CD14-positive monocyte (primary cell): ENCODE measurements at regions not wholly inside any gene's neighbourhood (a gene's known extent, or its start where the extent isn't known, plus 50 kb on each side); places are given as distances from the start of the nearest gene placed in this dataset.

Experiments
- DNase-seq, 3 donors: peaks; one replicate each; pipeline ENCODE4 v3.0.0-alpha.2; 2011 to 2022
- H2AFZ ChIP-seq: 2 replicates; pipeline ENCODE4 v1.6.0; 2012; ENCODE audit warnings: mild to moderate bottlenecking, low read depth, low read length, inconsistent platforms; ENCODE audit not compliant: insufficient read depth, poor library complexity, severe bottlenecking
- H3K27ac ChIP-seq, 2 donors: 1 replicate in 1 of 2; 2 replicates in 1 of 2; pipeline ENCODE4 v1.5.1; 2012 to 2013; ENCODE audit warnings: low read length in 2 of 2, control low read depth in 1 of 2, inconsistent platforms in 1 of 2, low read depth in 1 of 2, mild to moderate bottlenecking in 1 of 2
- H3K27me3 ChIP-seq, 2 donors: one replicate each; pipeline versions ENCODE4 v1.6.0 to v1.6.1; 2011 to 2013; ENCODE audit warnings: low read length in 2 of 2; ENCODE audit not compliant: control insufficient read depth in 2 of 2, insufficient read depth in 2 of 2
- H3K36me3 ChIP-seq, 2 donors: replicated peaks in 1 of 2; 1 replicate in 1 of 2; 2 replicates in 1 of 2; pipeline versions ENCODE4 v1.5.1 to v1.6.1; 2012 to 2013; ENCODE audit warnings: low read length in 2 of 2, control low read depth in 1 of 2, inconsistent platforms in 1 of 2, mild to moderate bottlenecking in 1 of 2; ENCODE audit not compliant: insufficient read depth in 2 of 2, control insufficient read depth in 1 of 2
- H3K4me1 ChIP-seq, 2 donors: 1 replicate in 1 of 2; 2 replicates in 1 of 2; pipeline versions ENCODE4 v1.5.1 to v1.6.1; 2012 to 2013; ENCODE audit warnings: low read length in 2 of 2, control low read depth in 1 of 2, inconsistent platforms in 1 of 2, mild to moderate bottlenecking in 1 of 2, moderate library complexity in 1 of 2; ENCODE audit not compliant: insufficient read depth in 2 of 2, control insufficient read depth in 1 of 2
- H3K4me2 ChIP-seq: replicated peaks from 2 replicates; pipeline ENCODE3; 2012; ENCODE audit warnings: low read length, moderate library complexity, mild to moderate bottlenecking; ENCODE audit not compliant: poor library complexity, severe bottlenecking; ENCODE audit errors: extremely low read depth
- H3K4me3 ChIP-seq, 3 experiments: fragments of 200-600 bp in 1 of 3; sonication (generic) in 1 of 3; replicated peaks in 1 of 3; 1 replicate in 2 of 3; 2 replicates in 1 of 3; pipeline ENCODE4 v1.5.1; 2011 to 2013; ENCODE audit warnings: low read length in 3 of 3, mild to moderate bottlenecking in 3 of 3, control low read depth in 2 of 3, low read depth in 2 of 3, inconsistent platforms in 1 of 3, moderate library complexity in 1 of 3
- H3K79me2 ChIP-seq: 2 replicates; pipeline ENCODE4 v1.6.0; 2012; ENCODE audit warnings: mild to moderate bottlenecking, control low read depth, inconsistent platforms, low read length, moderate library complexity; ENCODE audit not compliant: insufficient read depth
- H3K9ac ChIP-seq: 2 replicates; pipeline ENCODE4 v1.6.0; 2017; ENCODE audit warnings: low read length, mild to moderate bottlenecking; ENCODE audit not compliant: insufficient read depth, poor library complexity, severe bottlenecking
- H3K9me3 ChIP-seq, 2 donors: replicated peaks in 1 of 2; 1 replicate in 1 of 2; 2 replicates in 1 of 2; pipeline versions ENCODE4 v1.5.1 to v1.6.1; 2012 to 2013; ENCODE audit warnings: low read length in 2 of 2, control low read depth in 1 of 2; ENCODE audit not compliant: control insufficient read depth in 1 of 2, insufficient read depth in 1 of 2
- H4K20me1 ChIP-seq: 2 replicates; pipeline ENCODE4 v1.6.0; 2012; ENCODE audit warnings: mild to moderate bottlenecking, low read length, control low read depth, moderate library complexity; ENCODE audit not compliant: insufficient read depth
- H3K27ac Mint-ChIP-seq, 7 donors: one replicate each; pipeline ENCODE4 v1.8.0; 2020; ENCODE audit warnings: mild to moderate bottlenecking in 7 of 7, mixed read lengths in 7 of 7, moderate library complexity in 6 of 7, inconsistent platforms in 2 of 7
- H3K27me3 Mint-ChIP-seq, 3 donors: one replicate each; pipeline ENCODE4 v1.8.0; 2021 to 2022; ENCODE audit warnings: low read depth in 3 of 3, mild to moderate bottlenecking in 3 of 3, mixed read lengths in 3 of 3, moderate library complexity in 3 of 3, inconsistent platforms in 1 of 3
- H3K36me3 Mint-ChIP-seq, 2 donors: one replicate each; pipeline ENCODE4 v1.8.0; 2020; ENCODE audit warnings: mixed read lengths in 2 of 2, inconsistent platforms in 1 of 2, mild to moderate bottlenecking in 1 of 2
- H3K4me1 Mint-ChIP-seq: one replicate; pipeline ENCODE4 v1.8.0; 2020; ENCODE audit warnings: mild to moderate bottlenecking, mixed read lengths
- H3K4me3 Mint-ChIP-seq, 2 donors: one replicate each; pipeline ENCODE4 v1.8.0; 2020; ENCODE audit warnings: mild to moderate bottlenecking in 2 of 2, mixed read lengths in 2 of 2, moderate library complexity in 1 of 2
- H3K9me3 Mint-ChIP-seq, 7 donors: one replicate each; pipeline ENCODE4 v1.8.0; 2020 to 2022; ENCODE audit warnings: mixed read lengths in 7 of 7, mild to moderate bottlenecking in 6 of 7, moderate library complexity in 6 of 7, inconsistent platforms in 2 of 7
- CTCF ChIP-seq: fragments of 200-600 bp; IDR thresholded peaks from one replicate; pipeline ENCODE4 v1.8.0; 2022; ENCODE audit warnings: antibody characterized with exemption, mild to moderate bottlenecking
- WGBS: methylation state at CpG from one replicate; pipeline ENCODE4 v1.1.5; 2013; ENCODE audit warnings: missing lambda C conversion rate; ENCODE audit not compliant: insufficient coverage; 5-methylcytosine and 5-hydroxymethylcytosine counted together
- intact Hi-C, 2 donors: fragments of 100-400 bp; cut with micrococcal nuclease; formaldehyde crosslinking; loops; one replicate each; pipeline versions ENCODE4 v1.15.0 to v1.15.1; 2023

DNA sequence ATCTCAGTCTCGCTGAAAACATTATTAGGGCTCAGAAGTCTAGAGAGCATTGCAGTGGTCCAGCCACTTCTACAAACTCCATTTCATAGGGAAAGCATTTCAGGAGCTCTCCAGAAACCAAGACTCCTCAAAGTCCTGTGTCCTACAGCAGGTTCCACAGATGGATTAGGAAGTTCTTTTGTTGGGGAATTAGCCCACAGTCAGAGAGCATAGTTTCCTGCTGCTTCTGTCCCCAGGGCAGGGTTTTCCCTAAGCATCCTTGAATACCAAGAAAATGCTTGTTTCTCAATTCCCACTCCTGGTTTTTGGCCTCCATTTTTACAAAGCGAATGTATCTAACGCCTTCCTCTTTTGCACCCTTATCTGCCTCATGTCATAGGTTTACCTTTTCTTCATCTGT lies 235.9 kb upstream of the PODXL start:
- H3K27me3 Mint-ChIP-seq, result peaks cover 1 to 3% (median 2%) of the 10 kb centered on the region in 3 donors
- Histone ChIP-seq H3K4me2 (no peak overlapping the region), H3K9me3 (no peaks in the 10 kb centered on the region), H4K20me1 (no peaks in the 10 kb centered on the region), H3K79me2 (no peaks in the 10 kb centered on the region), H2AFZ (no peak overlapping the region), H3K36me3 (no peaks in the 10 kb centered on the region), H3K27me3 (no peaks in the 10 kb centered on the region), H3K4me1 (no peaks in the 10 kb centered on the region), H3K27ac (no peak overlapping the region), H3K9ac (no peak overlapping the region), H3K4me3 (no peak overlapping the region)
- TF ChIP-seq CTCF, result no peak
- no peak overlapping the region for H3K27ac Mint-ChIP-seq
- peaks cover 0 to 3% (median 2%) of the 10 kb centered on the region in 7 donors for H3K9me3 Mint-ChIP-seq
- 88% methylated on average over 2 of the region's 3 CpGs for WGBS
- H3K36me3 Mint-ChIP-seq, result no peaks in the 10 kb centered on the region
- H3K4me3 Mint-ChIP-seq, result no peak overlapping the region
- intact Hi-C loops, result no loop called here
- DNase-seq, result no peak
- H3K4me1 Mint-ChIP-seq, result no peaks in the 10 kb centered on the region

GRCh38 chr7:131787101-131787500 lies 230.7 kb upstream of the PODXL start:
- Histone ChIP-seq H3K79me2 (no peaks in the 10 kb centered on the region), H3K9ac (no peak overlapping the region), H3K9me3 (peaks cover 0 to 3% of the 10 kb centered on the region in 2 donors), H3K27ac (no peak overlapping the region), H2AFZ (no peak overlapping the region), H3K4me1 (no peaks in the 10 kb centered on the region), H3K4me2 (no peak overlapping the region), H3K36me3 (no peaks in the 10 kb centered on the region), H3K4me3 (no peak overlapping the region), H3K27me3 (no peaks in the 10 kb centered on the region), H4K20me1 (no peaks in the 10 kb centered on the region)
- intact Hi-C loops, result no loop called here
- Mint-ChIP-seq H3K27me3 (peaks cover 0 to 2% (median 0%) of the 10 kb centered on the region in 3 donors), H3K36me3 (no peaks in the 10 kb centered on the region), H3K4me1 (no peaks in the 10 kb centered on the region), H3K27ac (no peak overlapping the region), H3K9me3 (peaks cover 0 to 10% (median 3%) of the 10 kb centered on the region in 7 donors), H3K4me3 (no peak overlapping the region)
- WGBS, result no CpG with 5 or more reads among the region's 1 CpG
- DNase-seq, result no peak
- TF ChIP-seq CTCF, result no peak
